A673 (cell line): ENCODE measurements at regions not wholly inside any gene's neighbourhood (a gene's known extent, or its start where the extent isn't known, plus 50 kb on each side); places are given as distances from the start of the nearest gene placed in this dataset.

Source experiments
- BruUV-seq: library from RNA; stranded (reverse); fragments of 400-500 nt; replicated peaks from 2 replicates; lab custom pipeline; 2021; lab: Mats Ljungman, UMichigan
- CTCF ChIA-PET: fragments of 300-600 bp; sonication (Branson Sonifier 250); formaldehyde crosslinking; loops from one replicate; lab custom pipeline; 2022; ENCODE audit warnings: antibody characterized with exemption; lab: Charles Lee
- POLR2A ChIA-PET: fragments of 300-600 bp; sonication (Branson Sonifier 250); formaldehyde crosslinking; loops from one replicate; lab custom pipeline; 2022; ENCODE audit warnings: antibody characterized with exemption; ENCODE audit not compliant: low non-redundant PET; lab: Charles Lee
- DNase-seq: peaks from one replicate; pipeline ENCODE4 v3.0.0-alpha.2; 2015; ENCODE audit warnings: low spot score
- H3K27ac ChIP-seq: fragments of 200-600 bp; sonication (generic); 2 replicates; pipeline ENCODE4 v1.5.1; 2016; ENCODE audit warnings: mixed run types, low read depth, mild to moderate bottlenecking, mixed read lengths, antibody characterized with exemption, low read length; ENCODE audit not compliant: poor library complexity, severe bottlenecking
- H3K27me3 ChIP-seq: fragments of 200-600 bp; sonication (generic); replicated peaks from 2 replicates; pipeline ENCODE4 v1.6.1; 2017; ENCODE audit warnings: mixed run types, low read depth, mild to moderate bottlenecking, mixed read lengths, antibody characterized with exemption, low read length; ENCODE audit not compliant: insufficient read depth, poor library complexity
- H3K36me3 ChIP-seq: fragments of 200-600 bp; sonication (generic); 2 replicates; pipeline ENCODE4 v1.6.1; 2016; ENCODE audit warnings: mixed run types, mild to moderate bottlenecking, mixed read lengths, antibody characterized with exemption, low read length; ENCODE audit not compliant: insufficient read depth, poor library complexity, severe bottlenecking
- H3K4me1 ChIP-seq: fragments of 200-600 bp; sonication (generic); 2 replicates; pipeline ENCODE4 v1.6.1; 2017; ENCODE audit warnings: mixed run types, mild to moderate bottlenecking, mixed read lengths, antibody characterized with exemption, low read length; ENCODE audit not compliant: insufficient read depth, poor library complexity, severe bottlenecking
- H3K4me3 ChIP-seq: fragments of 200-600 bp; sonication (generic); 2 replicates; pipeline ENCODE4 v1.5.1; 2016; ENCODE audit warnings: low read depth, mixed run types, mild to moderate bottlenecking, mixed read lengths, low read length; ENCODE audit not compliant: poor library complexity, severe bottlenecking
- H3K9me3 ChIP-seq: fragments of 200-600 bp; sonication (generic); 2 replicates; pipeline ENCODE4 v1.6.1; 2016; ENCODE audit warnings: mixed run types, low read depth, mild to moderate bottlenecking, mixed read lengths, antibody characterized with exemption, low read length; ENCODE audit not compliant: poor library complexity, severe bottlenecking
- EZH2 ChIP-seq: fragments of 200-600 bp; sonication (generic); IDR thresholded peaks from 2 replicates; pipeline ENCODE4 v1.6.1; 2017; ENCODE audit warnings: borderline replicate concordance, low read depth, mild to moderate bottlenecking, mixed read lengths, antibody characterized with exemption, low read length; ENCODE audit not compliant: poor library complexity, severe bottlenecking
- intact Hi-C: fragments of 100-400 bp; cut with micrococcal nuclease; formaldehyde crosslinking; loops from one replicate; pipeline ENCODE4 v1.10.0; 2022; ENCODE audit not compliant: unreplicated experiment
- TF ChIP-seq, protein P1 (sequence below): fragments of 300-800, 200-600 bp; sonication (generic); conservative IDR thresholded peaks from 2 replicates; pipeline ENCODE4 v1.5.1; 2017; ENCODE audit warnings: low read depth, mild to moderate bottlenecking, antibody characterized with exemption, low read length, moderate library complexity, mixed read lengths

DNA sequence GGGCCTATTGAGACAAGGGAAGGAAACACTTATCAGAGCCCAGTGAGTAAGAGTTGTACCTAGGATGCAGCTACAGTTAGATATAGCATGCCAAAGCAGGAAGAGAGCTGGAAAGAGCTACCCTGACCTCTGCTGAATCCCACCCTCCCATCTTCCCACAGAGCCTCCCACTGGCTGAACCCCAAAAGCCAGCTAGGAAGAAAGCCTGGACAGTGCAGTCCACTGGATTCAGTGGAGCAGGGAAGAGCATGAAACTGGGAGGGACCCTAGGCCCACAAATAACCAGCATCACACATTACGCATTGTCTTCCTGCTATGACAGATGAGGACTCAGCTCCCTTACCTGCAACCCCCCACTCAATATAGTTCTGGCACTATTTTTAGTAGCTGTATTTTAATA lies 81.5 kb upstream of the AKAP13 start:
- CTCF ChIA-PET, result no interaction called here
- H3K36me3 ChIP-seq, result no peaks in the 10 kb centered on the region
- DNase-seq, result no peak
- peaks cover 8% of the 10 kb centered on the region for H3K4me1 ChIP-seq
- H3K9me3 ChIP-seq, result no peaks in the 10 kb centered on the region
- BruUV-seq, result no TSS peak
- no peak overlapping the region for H3K4me3 ChIP-seq
- H3K27ac ChIP-seq, result no peak overlapping the region
- no peak for TF ChIP-seq EZH2
- TF ChIP-seq, protein P1, sequence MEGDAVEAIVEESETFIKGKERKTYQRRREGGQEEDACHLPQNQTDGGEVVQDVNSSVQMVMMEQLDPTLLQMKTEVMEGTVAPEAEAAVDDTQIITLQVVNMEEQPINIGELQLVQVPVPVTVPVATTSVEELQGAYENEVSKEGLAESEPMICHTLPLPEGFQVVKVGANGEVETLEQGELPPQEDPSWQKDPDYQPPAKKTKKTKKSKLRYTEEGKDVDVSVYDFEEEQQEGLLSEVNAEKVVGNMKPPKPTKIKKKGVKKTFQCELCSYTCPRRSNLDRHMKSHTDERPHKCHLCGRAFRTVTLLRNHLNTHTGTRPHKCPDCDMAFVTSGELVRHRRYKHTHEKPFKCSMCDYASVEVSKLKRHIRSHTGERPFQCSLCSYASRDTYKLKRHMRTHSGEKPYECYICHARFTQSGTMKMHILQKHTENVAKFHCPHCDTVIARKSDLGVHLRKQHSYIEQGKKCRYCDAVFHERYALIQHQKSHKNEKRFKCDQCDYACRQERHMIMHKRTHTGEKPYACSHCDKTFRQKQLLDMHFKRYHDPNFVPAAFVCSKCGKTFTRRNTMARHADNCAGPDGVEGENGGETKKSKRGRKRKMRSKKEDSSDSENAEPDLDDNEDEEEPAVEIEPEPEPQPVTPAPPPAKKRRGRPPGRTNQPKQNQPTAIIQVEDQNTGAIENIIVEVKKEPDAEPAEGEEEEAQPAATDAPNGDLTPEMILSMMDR, result no peak
- H3K27me3 ChIP-seq, result no peaks in the 10 kb centered on the region
- POLR2A ChIA-PET, result no interaction called here
- intact Hi-C loops, result loop anchor here (5.0 to 10.0 kb wide), 2 partner anchors 433 to 714 kb away; no protein-coding TSS in a partner anchor

DNA sequence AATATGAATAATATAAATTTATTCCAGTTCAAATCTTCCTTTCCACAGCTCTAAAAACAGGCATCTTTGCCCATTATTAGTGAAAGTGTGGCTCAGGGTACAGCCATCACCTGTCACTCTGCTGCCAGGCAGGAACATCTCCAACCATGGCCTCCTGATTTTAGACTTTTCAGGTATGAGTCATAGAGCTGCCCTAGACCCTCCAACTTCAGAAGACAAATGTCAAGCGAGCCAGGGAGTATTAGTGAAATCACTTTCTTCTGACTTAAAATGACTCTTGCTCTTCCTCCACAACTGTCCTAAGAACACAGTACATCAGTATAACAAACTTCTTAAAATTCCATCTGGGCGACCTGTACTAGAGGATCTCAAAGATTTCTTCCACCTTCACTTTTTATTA lies 78.1 kb upstream of the AKAP13 start:
- BruUV-seq, result no TSS peak
- Histone ChIP-seq H3K9me3 (no peaks in the 10 kb centered on the region), H3K4me3 (no peak overlapping the region), H3K4me1 (peaks cover 2% of the 10 kb centered on the region), H3K27ac (no peak overlapping the region), H3K36me3 (no peaks in the 10 kb centered on the region), H3K27me3 (no peaks in the 10 kb centered on the region)
- TF ChIP-seq, protein P1, result no peak
- TF ChIP-seq EZH2, result no peak
- POLR2A ChIA-PET, result interaction anchor here (0.6 kb wide), 1 partner anchor 185 kb away, joined by 3 read pairs; no protein-coding TSS in a partner anchor
- intact Hi-C loops, result no loop called here
- CTCF ChIA-PET, result no interaction called here
- DNase-seq, result no peak

DNA sequence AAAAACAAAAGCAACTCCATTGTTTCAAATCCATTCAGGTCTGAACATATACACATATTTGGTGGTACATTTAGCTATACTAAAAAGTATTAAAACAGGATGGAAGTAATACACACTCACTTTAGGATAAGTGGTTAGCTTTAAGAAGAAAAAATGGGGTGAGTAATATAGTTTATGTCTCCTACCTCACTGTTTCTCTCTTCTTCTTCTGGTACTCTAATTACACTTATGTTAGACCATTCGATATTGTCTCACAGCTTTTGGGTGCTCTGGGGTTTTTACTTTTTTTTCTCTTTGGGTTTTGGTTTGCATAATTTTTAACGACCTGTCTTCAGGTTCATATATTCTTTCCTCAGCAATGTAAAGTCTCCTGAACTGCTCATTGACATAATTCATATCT lies 75.4 kb upstream of the AKAP13 start:
- intact Hi-C loops, result no loop called here
- Histone ChIP-seq H3K4me1 (no peaks in the 10 kb centered on the region), H3K36me3 (no peaks in the 10 kb centered on the region), H3K9me3 (no peaks in the 10 kb centered on the region), H3K27ac (no peak overlapping the region), H3K4me3 (no peak overlapping the region), H3K27me3 (no peaks in the 10 kb centered on the region)
- no TSS peak for BruUV-seq
- TF ChIP-seq EZH2, result no peak
- TF ChIP-seq, protein P1, result no peak
- POLR2A ChIA-PET, result interaction anchor here (0.6 kb wide), 1 partner anchor 13 kb away, joined by 11 read pairs; no protein-coding TSS in a partner anchor
- CTCF ChIA-PET, result no interaction called here
- no peak for DNase-seq
